ENCODE measurements at regions not wholly inside any gene's neighbourhood (a gene's known extent, or its start where the extent isn't known, plus 50 kb on each side); places are given as distances from the start of the nearest gene placed in this dataset.

- TF ChIP-seq POLR2A (IDR thresholded peaks at IDR 0.05; ENCODE audit: low read depth, low read length) (no peak), TAF1 (IDR thresholded peaks at IDR 0.05; ENCODE audit: borderline replicate concordance, low read depth, low read length) (no peak), POLR2AphosphoS5 (IDR thresholded peaks at IDR 0.05; ENCODE audit: low read depth, low read length) (no peak)
Measured at GRCh38 chr3:127480196-127480954, 110.2 kb downstream of the TPRA1 start.
